Gastroesophageal sphincter (tissue), 3 donors: ENCODE measurements at regions not wholly inside any gene's neighbourhood (a gene's known extent, or its start where the extent isn't known, plus 50 kb on each side); places are given as distances from the start of the nearest gene placed in this dataset.

Experiments used
- CTCF ChIP-seq, 4 experiments: fragments of 200-600 bp in 2 of 4; fragments of 450-650 bp in 2 of 4; sonication (generic) in 1 of 4; IDR thresholded peaks; one replicate each; pipeline ENCODE4 v1.5.1; 2017 to 2019; ENCODE audit warnings: antibody characterized with exemption in 4 of 4, mild to moderate bottlenecking in 2 of 4, moderate library complexity in 2 of 4
- POLR2A ChIP-seq, 2 donors: fragments of 450-650 bp; IDR thresholded peaks; one replicate each; pipeline ENCODE4 v1.6.1; 2017; ENCODE audit warnings: antibody characterized with exemption in 2 of 2, mild to moderate bottlenecking in 2 of 2, moderate library complexity in 1 of 2

DNA sequence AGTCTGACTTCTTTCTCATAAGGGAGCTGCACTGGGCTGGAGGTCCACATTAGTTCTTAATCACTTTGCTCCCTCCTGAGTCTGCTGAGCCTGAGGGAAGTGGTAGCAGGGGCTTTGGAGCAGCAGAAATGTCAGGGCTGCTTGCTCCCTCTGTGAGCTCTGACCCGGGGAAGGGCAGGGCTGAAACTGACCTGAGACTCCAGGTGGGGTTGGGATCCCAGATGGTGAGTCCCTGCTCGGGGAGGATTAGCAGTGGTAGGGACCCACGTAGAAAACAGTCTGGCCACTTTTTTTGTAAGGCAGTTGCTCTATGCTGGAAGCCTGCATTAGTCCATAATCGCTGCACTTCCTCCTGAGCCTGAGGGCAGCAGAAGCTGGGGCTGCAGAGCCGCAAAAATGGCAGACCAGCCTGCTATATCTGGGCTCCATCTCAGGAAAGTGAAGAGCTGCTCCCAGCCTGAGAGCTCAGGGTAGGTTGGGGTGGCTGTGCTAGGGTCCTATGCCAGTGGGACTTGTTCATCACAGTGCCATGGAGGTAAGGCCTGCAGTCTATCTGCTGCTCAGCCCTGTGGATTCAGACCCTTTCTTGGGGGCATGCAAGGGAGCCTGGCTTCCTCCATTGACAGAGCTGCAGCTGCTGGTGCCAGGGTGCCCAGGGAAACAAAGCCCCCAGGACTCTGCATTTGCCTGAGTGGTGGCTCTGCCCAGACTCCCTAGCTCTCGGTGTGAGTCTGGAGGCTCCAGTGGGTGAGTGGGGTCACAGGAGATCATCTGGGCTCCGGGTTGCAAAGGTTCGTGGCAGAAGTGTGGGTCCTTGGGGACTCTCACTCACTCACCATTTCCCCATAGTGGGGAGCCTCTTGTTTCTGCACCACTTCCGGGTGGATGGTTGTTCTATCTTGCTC, 854.3 kb downstream of the LUZP2 start:
- TF ChIP-seq CTCF (IDR thresholded peaks at IDR 0.05) (no peak), POLR2A (IDR thresholded peaks at IDR 0.05) (no peak)
